Stomach (tissue), 4 donors: ENCODE measurements at regions not wholly inside any gene's neighbourhood (a gene's known extent, or its start where the extent isn't known, plus 50 kb on each side); places are given as distances from the start of the nearest gene placed in this dataset.

Experiments
- CTCF ChIP-seq, 7 experiments: fragments of 450-650 bp in 4 of 7; fragments of 200-600 bp in 3 of 7; sonication (generic) in 3 of 7; IDR thresholded peaks; one replicate each; pipeline ENCODE4 v1.5.1; 2016 to 2019; ENCODE audit warnings: antibody characterized with exemption in 7 of 7, control low read depth in 2 of 7, mild to moderate bottlenecking in 1 of 7
- EP300 ChIP-seq: sonication (generic); formaldehyde crosslinking; IDR thresholded peaks from one replicate; pipeline ENCODE4 v1.6.1; 2017; ENCODE audit warnings: antibody characterized with exemption
- POLR2A ChIP-seq, 4 donors: fragments of 450-650 bp; IDR thresholded peaks; one replicate each; pipeline ENCODE4 v1.6.1; 2016; ENCODE audit warnings: antibody characterized with exemption in 4 of 4, control low read depth in 2 of 4, mild to moderate bottlenecking in 1 of 4, moderate library complexity in 1 of 4

- no peak for TF ChIP-seq EP300
- no peak for TF ChIP-seq CTCF (IDR thresholded peaks at IDR 0.05)
- no peak for TF ChIP-seq POLR2A (IDR thresholded peaks at IDR 0.05)
These were observed 141.3 kb upstream of the ALKAL2 start for GRCh38 chr2:429142-429541.
